ENCODE measurements at regions not wholly inside any gene's neighbourhood (a gene's known extent, or its start where the extent isn't known, plus 50 kb on each side); places are given as distances from the start of the nearest gene placed in this dataset.

DNA sequence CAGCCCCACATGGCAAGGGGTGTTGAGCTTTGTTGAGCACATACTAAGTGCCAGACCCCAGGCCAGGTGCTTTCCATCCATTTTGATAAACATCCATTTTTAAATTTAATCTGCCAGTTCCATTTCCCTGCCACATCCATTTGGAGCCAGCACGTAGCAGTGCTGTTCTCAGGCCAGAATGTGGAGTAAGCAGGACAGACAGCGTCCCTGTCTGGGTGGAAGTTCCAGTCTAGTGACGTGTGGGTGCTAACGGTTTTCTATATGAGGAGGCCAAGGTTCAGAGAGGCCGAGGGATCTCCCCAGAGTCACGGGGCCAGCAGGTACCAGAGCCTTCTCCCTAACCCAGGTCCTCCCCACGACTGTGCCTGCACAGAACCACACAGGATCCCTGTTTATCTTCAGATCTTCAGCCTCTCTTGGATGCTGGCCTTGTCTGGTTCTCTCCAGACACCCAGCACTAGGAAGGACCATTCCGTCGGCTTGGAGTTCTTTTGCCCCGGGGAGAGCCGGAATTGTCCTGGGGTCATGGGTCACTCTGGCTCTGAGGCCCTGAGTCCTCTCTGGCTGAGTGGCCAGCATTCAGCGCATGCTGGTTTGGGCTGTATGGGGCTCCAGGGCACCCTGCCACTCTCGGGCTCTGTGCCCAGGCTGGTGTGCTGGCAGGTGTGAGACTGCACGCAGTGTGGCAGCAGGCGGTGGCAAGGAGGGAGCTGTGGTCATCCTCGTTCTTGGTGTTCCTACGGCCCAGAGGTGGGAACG lies 63.6 kb upstream of the PPARA start:
- H3K9ac ChIP-seq (ENCODE audit: low read depth in 1 of 2, low read length in 2 of 2): peak overlapping the region in 1 of 2 donors; percentile 51
- peaks cover 56 to 63% of the 10 kb centered on the region in 2 donors for H3K4me1 ChIP-seq (ENCODE audit: control insufficient read depth in 1 of 2, insufficient read depth in 2 of 2, low read length in 2 of 2)
- no peaks in the 10 kb centered on the region for H3K27me3 ChIP-seq (ENCODE audit: control insufficient read depth in 1 of 2, insufficient read depth in 2 of 2, low read length in 2 of 2)
- H3K27ac ChIP-seq (ENCODE audit: low read depth, low read length): peak overlapping the region; percentile 61
- peak overlapping the region in 1 of 2 donors; percentile 60 for H3K4me3 ChIP-seq (ENCODE audit: low read depth in 1 of 2, low read length in 2 of 2)
- H3K9me3 ChIP-seq (ENCODE audit: control insufficient read depth in 1 of 2, low read length in 2 of 2): no peaks in the 10 kb centered on the region
- H3K36me3 ChIP-seq (ENCODE audit: control insufficient read depth in 1 of 2, insufficient read depth in 2 of 2, low read length in 2 of 2): peaks cover 6 to 49% of the 10 kb centered on the region in 2 donors

DNA sequence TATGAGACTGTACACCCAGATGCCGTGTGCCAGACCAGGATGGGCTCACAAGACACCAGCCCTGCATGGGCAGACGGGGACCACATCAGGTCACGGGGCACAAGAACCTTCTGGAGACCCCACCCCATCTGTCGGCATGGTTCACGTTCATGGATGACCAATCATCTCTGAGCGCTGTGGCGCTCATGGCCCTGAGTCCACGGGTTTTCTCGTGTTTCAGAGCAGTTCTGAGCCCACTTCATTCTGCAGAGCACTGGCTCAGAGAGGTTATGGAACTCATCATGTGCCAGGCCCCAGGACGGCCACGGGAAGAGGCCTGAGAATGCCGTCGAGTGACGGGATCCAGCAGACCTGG lies 63.0 kb upstream of the PPARA start:
- H3K36me3 ChIP-seq (ENCODE audit: control insufficient read depth in 1 of 2, insufficient read depth in 2 of 2, low read length in 2 of 2): peaks cover 6 to 54% of the 10 kb centered on the region in 2 donors
- peak overlapping the region; percentile 61 for H3K27ac ChIP-seq (ENCODE audit: low read depth, low read length)
- no peaks in the 10 kb centered on the region for H3K27me3 ChIP-seq (ENCODE audit: control insufficient read depth in 1 of 2, insufficient read depth in 2 of 2, low read length in 2 of 2)
- H3K4me1 ChIP-seq (ENCODE audit: control insufficient read depth in 1 of 2, insufficient read depth in 2 of 2, low read length in 2 of 2): peaks cover 56 to 63% of the 10 kb centered on the region in 2 donors
- H3K9me3 ChIP-seq (ENCODE audit: control insufficient read depth in 1 of 2, low read length in 2 of 2): no peaks in the 10 kb centered on the region
- H3K4me3 ChIP-seq (ENCODE audit: low read depth in 1 of 2, low read length in 2 of 2): peak overlapping the region in 1 of 2 donors; percentile 1
- H3K9ac ChIP-seq (ENCODE audit: low read depth in 1 of 2, low read length in 2 of 2): peak overlapping the region in 1 of 2 donors; percentile 16

DNA sequence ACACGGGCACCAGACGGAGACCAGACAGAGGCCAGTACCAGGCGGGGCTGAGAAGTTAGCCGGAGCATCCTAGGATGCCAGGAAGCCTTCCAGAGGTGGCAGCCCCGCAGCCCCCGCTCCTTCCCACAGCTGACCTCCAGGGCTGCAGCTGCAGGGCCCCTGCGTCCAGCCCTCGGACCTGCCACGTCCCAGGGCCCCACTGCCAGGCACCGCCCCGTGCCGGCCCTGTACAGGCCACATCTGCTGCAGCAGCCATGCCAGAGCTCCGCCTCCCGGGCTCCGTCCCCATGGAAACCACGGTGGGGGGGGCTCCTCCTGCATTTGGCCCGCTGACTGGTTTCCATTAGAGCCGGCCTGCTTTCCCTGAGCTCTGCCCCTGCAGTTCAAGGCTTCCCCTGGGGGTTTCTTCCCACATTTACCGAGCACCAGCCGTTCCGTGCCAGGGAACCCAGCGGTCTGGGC lies 62.5 kb upstream of the PPARA start:
- H3K27ac ChIP-seq (ENCODE audit: low read depth, low read length): peak overlapping the region; percentile 84
- H3K4me1 ChIP-seq (ENCODE audit: control insufficient read depth in 1 of 2, insufficient read depth in 2 of 2, low read length in 2 of 2): peaks cover 58 to 61% of the 10 kb centered on the region in 2 donors
- no peaks in the 10 kb centered on the region for H3K9me3 ChIP-seq (ENCODE audit: control insufficient read depth in 1 of 2, low read length in 2 of 2)
- peak overlapping the region in 1 of 2 donors; percentile 16 for H3K9ac ChIP-seq (ENCODE audit: low read depth in 1 of 2, low read length in 2 of 2)
- peaks cover 6 to 59% of the 10 kb centered on the region in 2 donors for H3K36me3 ChIP-seq (ENCODE audit: control insufficient read depth in 1 of 2, insufficient read depth in 2 of 2, low read length in 2 of 2)
- no peaks in the 10 kb centered on the region for H3K27me3 ChIP-seq (ENCODE audit: control insufficient read depth in 1 of 2, insufficient read depth in 2 of 2, low read length in 2 of 2)
- peak overlapping the region in 1 of 2 donors; percentile 1 for H3K4me3 ChIP-seq (ENCODE audit: low read depth in 1 of 2, low read length in 2 of 2)

DNA sequence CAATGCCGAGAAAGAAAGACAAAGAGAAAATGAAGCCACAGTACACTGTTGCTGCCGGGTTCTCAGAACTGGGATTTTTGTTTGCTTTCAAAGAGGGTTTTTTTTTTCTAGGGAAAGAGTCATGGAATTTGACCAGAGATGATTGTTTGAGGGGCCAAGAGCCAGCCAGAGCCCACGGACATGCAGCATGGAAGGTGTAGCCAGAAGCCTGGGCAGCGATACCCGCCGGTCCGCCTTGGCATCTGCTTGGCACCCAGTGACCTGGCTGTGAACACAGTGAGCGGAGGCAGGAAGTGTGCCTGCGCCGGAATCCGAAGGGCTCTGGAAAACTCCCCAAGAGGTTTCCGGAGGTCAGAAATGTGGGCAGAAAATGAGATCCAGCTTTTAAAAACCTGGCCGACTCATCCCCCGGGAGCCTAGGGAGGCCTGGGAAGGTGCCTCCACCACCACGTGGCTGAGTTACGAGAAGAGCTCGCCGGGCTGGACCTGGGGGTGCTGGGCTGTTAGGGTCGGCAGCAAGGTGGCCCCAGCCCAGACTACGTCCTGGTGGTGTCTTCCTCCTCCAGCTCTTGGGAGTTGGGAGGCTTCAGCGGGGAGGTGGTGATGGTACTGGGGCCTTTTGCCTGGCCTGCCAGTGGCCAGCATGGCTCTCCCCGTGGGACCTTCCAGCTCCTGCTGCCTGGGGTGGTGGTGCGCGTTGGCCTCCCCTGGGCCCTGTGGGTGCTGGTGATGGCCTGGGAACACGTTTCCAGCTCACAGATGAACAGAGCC lies 61.6 kb upstream of the PPARA start:
- H3K9me3 ChIP-seq (ENCODE audit: control insufficient read depth in 1 of 2, low read length in 2 of 2): no peaks in the 10 kb centered on the region
- H3K4me3 ChIP-seq (ENCODE audit: low read depth in 1 of 2, low read length in 2 of 2): no peak overlapping the region
- H3K4me1 ChIP-seq (ENCODE audit: control insufficient read depth in 1 of 2, insufficient read depth in 2 of 2, low read length in 2 of 2): peaks cover 55 to 57% of the 10 kb centered on the region in 2 donors
- H3K36me3 ChIP-seq (ENCODE audit: control insufficient read depth in 1 of 2, insufficient read depth in 2 of 2, low read length in 2 of 2): peaks cover 6 to 65% of the 10 kb centered on the region in 2 donors
- H3K27me3 ChIP-seq (ENCODE audit: control insufficient read depth in 1 of 2, insufficient read depth in 2 of 2, low read length in 2 of 2): no peaks in the 10 kb centered on the region
- no peak overlapping the region for H3K9ac ChIP-seq (ENCODE audit: low read depth in 1 of 2, low read length in 2 of 2)
- peak overlapping the region; percentile 84 for H3K27ac ChIP-seq (ENCODE audit: low read depth, low read length)

DNA sequence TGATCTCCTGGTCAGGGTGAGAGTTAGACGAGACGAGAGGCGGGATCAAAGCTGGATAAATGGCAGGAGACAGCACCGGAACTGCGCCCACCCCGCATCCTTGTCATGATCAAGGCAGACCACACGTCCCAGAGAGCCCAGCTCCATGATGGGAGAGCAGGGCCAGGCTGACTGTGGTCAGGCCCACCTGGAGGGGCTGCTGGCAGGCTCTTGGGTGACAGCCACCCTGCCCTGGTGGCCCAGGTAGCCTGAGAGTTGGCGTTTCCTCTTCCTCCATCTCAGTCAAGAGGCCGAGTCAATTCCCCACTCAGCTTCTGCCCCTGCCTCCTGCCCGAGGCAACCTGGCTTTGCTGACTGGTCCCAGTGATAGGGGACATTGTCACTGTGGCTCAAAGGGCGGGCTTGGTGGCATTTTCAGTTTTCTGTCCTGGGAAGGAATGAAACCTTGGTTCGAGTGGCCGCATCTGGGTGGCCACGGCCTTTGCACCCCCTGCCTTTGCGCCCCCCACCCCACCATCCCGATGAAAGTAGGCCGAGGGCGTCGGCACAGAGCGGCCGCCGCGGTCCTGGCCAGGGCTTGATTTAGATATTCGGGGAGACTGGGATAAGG lies 60.8 kb upstream of the PPARA start:
- H3K4me1 ChIP-seq (ENCODE audit: control insufficient read depth in 1 of 2, insufficient read depth in 2 of 2, low read length in 2 of 2): peaks cover 47 to 49% of the 10 kb centered on the region in 2 donors
- H3K36me3 ChIP-seq (ENCODE audit: control insufficient read depth in 1 of 2, insufficient read depth in 2 of 2, low read length in 2 of 2): peaks cover 6 to 66% of the 10 kb centered on the region in 2 donors
- H3K9me3 ChIP-seq (ENCODE audit: control insufficient read depth in 1 of 2, low read length in 2 of 2): no peaks in the 10 kb centered on the region
- H3K4me3 ChIP-seq (ENCODE audit: low read depth in 1 of 2, low read length in 2 of 2): no peak overlapping the region
- H3K27ac ChIP-seq (ENCODE audit: low read depth, low read length): peak overlapping the region; percentile 84
- no peak overlapping the region for H3K9ac ChIP-seq (ENCODE audit: low read depth in 1 of 2, low read length in 2 of 2)
- H3K27me3 ChIP-seq (ENCODE audit: control insufficient read depth in 1 of 2, insufficient read depth in 2 of 2, low read length in 2 of 2): no peaks in the 10 kb centered on the region

DNA sequence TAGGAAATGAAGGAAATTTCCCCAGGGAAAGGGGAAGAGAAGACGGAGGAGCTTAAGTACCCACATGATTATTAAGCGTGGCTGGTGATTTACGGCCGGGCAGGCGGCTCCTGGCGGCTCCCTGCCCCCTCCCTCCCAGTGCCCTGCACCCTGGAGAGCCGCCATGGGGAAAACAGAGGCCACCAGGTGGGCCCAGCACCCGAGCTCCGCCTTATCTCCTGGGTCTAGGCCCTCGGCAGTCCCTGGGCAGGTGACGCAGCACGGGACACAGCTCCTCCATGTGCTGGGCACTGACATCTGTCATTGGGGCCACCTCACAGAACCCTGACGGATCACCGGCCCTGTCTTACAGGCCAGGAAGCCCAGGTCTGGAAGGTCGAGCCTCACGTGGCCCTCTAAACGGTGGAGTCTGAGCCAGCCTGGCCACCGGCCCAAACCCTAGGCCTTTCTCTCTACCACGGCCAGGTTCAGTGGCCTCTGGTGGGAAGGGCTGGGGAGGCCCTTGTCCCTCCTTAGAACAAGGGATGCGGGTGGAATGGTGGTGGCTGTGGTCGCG lies 60.2 kb upstream of the PPARA start:
- no peaks in the 10 kb centered on the region for H3K9me3 ChIP-seq (ENCODE audit: control insufficient read depth in 1 of 2, low read length in 2 of 2)
- H3K27me3 ChIP-seq (ENCODE audit: control insufficient read depth in 1 of 2, insufficient read depth in 2 of 2, low read length in 2 of 2): no peaks in the 10 kb centered on the region
- peaks cover 6 to 64% of the 10 kb centered on the region in 2 donors for H3K36me3 ChIP-seq (ENCODE audit: control insufficient read depth in 1 of 2, insufficient read depth in 2 of 2, low read length in 2 of 2)
- H3K9ac ChIP-seq (ENCODE audit: low read depth in 1 of 2, low read length in 2 of 2): no peak overlapping the region
- no peak overlapping the region for H3K4me3 ChIP-seq (ENCODE audit: low read depth in 1 of 2, low read length in 2 of 2)
- H3K4me1 ChIP-seq (ENCODE audit: control insufficient read depth in 1 of 2, insufficient read depth in 2 of 2, low read length in 2 of 2): peaks cover 42 to 43% of the 10 kb centered on the region in 2 donors
- no peak overlapping the region for H3K27ac ChIP-seq (ENCODE audit: low read depth, low read length)

DNA sequence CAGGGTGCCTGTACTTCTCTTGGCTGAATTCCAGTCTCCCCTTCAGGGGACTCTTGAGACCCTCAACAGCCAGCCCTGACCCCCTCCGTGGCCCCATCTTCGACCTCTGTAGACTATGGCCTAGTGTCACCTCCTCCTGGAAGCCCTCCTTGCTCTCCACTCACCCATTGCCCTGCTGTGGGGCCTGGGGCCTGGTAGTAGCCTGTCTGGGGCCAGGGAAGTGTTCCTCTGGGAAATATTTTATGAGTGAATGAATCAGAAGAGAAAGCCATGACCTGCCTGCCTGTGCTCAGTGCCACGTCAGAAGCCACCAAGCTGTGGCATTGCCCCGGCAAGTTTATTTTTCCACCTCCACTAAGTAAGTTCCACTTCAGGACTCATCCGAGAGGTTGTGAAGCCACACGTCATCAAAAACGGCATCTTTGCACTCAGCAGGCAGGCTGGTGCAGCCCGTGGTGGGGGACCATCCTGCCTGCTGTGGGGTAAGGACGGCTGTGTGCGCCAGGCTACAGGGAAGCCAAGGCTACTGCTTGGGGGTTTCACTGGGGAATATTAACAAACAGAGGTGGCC lies 59.6 kb upstream of the PPARA start:
- Histone ChIP-seq H3K27me3 (ENCODE audit: control insufficient read depth in 1 of 2, insufficient read depth in 2 of 2, low read length in 2 of 2) (no peaks in the 10 kb centered on the region), H3K9ac (ENCODE audit: low read depth in 1 of 2, low read length in 2 of 2) (no peak overlapping the region), H3K36me3 (ENCODE audit: control insufficient read depth in 1 of 2, insufficient read depth in 2 of 2, low read length in 2 of 2) (peaks cover 6 to 64% of the 10 kb centered on the region in 2 donors), H3K4me3 (ENCODE audit: low read depth in 1 of 2, low read length in 2 of 2) (no peak overlapping the region), H3K4me1 (ENCODE audit: control insufficient read depth in 1 of 2, insufficient read depth in 2 of 2, low read length in 2 of 2) (peaks cover 36 to 37% of the 10 kb centered on the region in 2 donors), H3K27ac (ENCODE audit: low read depth, low read length) (no peak overlapping the region), H3K9me3 (ENCODE audit: control insufficient read depth in 1 of 2, low read length in 2 of 2) (no peaks in the 10 kb centered on the region)

DNA sequence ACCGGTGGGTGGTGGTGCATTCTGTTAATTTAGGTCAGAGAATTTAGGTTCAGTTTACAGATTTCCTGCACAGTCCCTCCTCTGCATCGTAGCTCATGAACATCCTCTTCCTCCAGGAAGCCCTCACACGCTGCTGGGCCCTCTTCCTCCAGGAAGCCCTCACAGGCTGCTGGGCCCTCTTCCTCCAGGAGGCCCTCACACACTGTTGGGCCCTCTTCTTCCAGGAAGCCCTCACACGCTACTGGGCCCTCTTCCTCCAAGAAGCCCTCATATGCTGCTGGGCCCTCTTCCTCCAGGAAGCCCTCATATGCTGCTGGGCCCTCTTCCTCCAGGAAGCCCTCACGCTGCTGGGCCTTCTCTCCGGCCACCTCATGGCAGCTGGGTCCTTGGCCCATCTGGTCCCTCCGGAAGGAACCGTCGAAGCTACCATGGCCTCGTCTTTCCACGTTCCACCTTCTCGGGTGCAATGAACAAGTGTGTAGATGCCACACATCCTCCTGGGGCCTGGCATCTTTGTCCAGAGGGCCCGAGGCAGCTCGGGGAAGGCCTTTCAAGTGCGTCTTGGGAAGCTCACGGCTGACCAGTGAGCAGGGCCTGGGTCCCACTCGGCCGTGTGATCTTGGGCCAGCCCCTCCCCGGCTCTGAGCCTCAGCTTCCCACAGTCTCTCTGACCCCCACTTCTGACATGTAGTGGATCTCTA lies 58.9 kb upstream of the PPARA start:
- peaks cover 6 to 59% of the 10 kb centered on the region in 2 donors for H3K36me3 ChIP-seq (ENCODE audit: control insufficient read depth in 1 of 2, insufficient read depth in 2 of 2, low read length in 2 of 2)
- no peak overlapping the region for H3K9ac ChIP-seq (ENCODE audit: low read depth in 1 of 2, low read length in 2 of 2)
- H3K27ac ChIP-seq (ENCODE audit: low read depth, low read length): no peak overlapping the region
- H3K4me3 ChIP-seq (ENCODE audit: low read depth in 1 of 2, low read length in 2 of 2): no peak overlapping the region
- no peaks in the 10 kb centered on the region for H3K27me3 ChIP-seq (ENCODE audit: control insufficient read depth in 1 of 2, insufficient read depth in 2 of 2, low read length in 2 of 2)
- peaks cover 28 to 30% of the 10 kb centered on the region in 2 donors for H3K4me1 ChIP-seq (ENCODE audit: control insufficient read depth in 1 of 2, insufficient read depth in 2 of 2, low read length in 2 of 2)
- no peaks in the 10 kb centered on the region for H3K9me3 ChIP-seq (ENCODE audit: control insufficient read depth in 1 of 2, low read length in 2 of 2)

DNA sequence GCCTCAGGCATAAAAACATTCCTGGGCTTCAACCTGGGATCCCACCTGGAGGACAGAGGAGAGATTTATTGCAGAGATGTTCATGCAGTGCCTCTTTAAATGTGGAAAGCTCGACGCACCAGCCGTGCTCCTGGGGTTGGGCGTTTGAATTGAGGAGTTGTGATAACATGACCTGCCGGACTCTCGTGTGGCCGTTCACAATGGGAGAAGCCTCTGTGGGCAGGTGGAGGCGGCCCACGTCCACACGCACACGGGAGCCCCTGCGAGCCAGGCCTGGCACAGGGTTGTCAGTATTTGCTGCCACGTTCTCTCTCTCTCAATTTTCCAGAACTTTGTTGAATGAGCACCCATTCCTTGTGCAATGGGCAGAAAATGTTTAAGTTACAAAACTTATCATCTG lies 58.3 kb upstream of the PPARA start:
- Histone ChIP-seq H3K36me3 (ENCODE audit: control insufficient read depth in 1 of 2, insufficient read depth in 2 of 2, low read length in 2 of 2) (peaks cover 6 to 53% of the 10 kb centered on the region in 2 donors), H3K9me3 (ENCODE audit: control insufficient read depth in 1 of 2, low read length in 2 of 2) (no peaks in the 10 kb centered on the region), H3K27ac (ENCODE audit: low read depth, low read length) (no peak overlapping the region), H3K27me3 (ENCODE audit: control insufficient read depth in 1 of 2, insufficient read depth in 2 of 2, low read length in 2 of 2) (no peaks in the 10 kb centered on the region), H3K4me3 (ENCODE audit: low read depth in 1 of 2, low read length in 2 of 2) (no peak overlapping the region), H3K9ac (ENCODE audit: low read depth in 1 of 2, low read length in 2 of 2) (no peak overlapping the region), H3K4me1 (ENCODE audit: control insufficient read depth in 1 of 2, insufficient read depth in 2 of 2, low read length in 2 of 2) (peaks cover 23 to 24% of the 10 kb centered on the region in 2 donors)

Measured in duodenal mucosa (tissue), 2 donors.